Stimulated activated CD4-positive, alpha-beta T cell treated with anti-CD3 and anti-CD28 coated beads, Interleukin-1b, Interleukin-23, amount 100 ng/mL, for 4 hours (primary cell): ENCODE measurements at regions not wholly inside any gene's neighbourhood (a gene's known extent, or its start where the extent isn't known, plus 50 kb on each side); places are given as distances from the start of the nearest gene placed in this dataset.

Experiments
- DNase-seq, 2 donors: peaks; one replicate each; pipeline ENCODE4 v3.0.0-alpha.2; 2020; ENCODE audit warnings: low read depth in 2 of 2

DNA sequence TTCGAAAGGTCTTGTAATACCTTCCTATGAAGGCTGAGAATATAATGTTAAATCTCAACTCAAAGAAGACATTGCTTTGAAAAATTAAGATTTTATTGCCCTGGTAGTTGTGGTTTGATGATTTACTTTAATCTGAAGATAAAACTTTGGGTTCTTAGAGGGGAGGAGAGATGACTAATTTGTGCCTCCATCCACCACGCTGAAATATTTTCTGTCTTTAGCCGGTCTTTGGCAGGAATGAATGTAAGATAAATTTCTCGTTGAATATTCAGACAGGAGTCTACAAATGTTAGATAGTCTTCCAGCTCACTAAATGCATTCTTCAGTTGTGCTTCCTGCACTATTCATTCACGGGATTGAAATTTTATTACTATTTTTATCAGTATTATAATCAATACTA, 844.3 kb upstream of the NR2F2 start:
- no peak for DNase-seq

GRCh38 chr15:95489103-95489502, 841.4 kb upstream of the NR2F2 start:
- no peak for DNase-seq

GRCh38 chr15:95492388-95493070, 838.0 kb upstream of the NR2F2 start:
- DNase-seq = no peak

DNA sequence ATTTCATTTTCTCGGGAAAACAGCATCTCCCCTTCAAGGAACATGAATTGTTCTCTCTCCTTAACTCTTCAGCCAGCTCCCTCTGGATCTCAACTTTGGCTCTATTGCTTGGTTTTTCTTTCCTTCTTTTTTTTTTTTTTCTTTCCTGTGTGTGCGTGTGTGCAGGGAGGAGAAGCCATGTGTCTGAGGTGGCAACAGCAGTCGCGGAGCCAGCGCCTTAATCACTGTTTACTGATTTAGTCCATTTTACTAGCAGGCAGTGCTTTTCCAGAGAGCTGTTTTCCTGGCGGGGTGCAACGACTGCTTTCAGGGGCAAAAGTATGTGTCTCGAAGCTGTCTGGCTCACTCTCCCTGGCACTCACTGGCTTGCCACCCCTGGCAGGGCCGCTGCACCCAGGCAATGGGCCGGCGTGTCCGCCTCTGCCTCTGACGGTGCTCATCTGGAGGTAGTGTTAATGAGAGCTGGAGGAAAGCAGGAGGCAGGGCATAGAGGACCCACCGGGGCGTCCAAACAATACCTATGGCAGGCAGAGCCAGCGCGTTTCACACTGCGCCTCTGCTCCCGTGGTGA, 835.4 kb upstream of the NR2F2 start:
- no peak for DNase-seq

GRCh38 chr15:95497634-95498033, 832.9 kb upstream of the NR2F2 start:
- no peak for DNase-seq

DNA sequence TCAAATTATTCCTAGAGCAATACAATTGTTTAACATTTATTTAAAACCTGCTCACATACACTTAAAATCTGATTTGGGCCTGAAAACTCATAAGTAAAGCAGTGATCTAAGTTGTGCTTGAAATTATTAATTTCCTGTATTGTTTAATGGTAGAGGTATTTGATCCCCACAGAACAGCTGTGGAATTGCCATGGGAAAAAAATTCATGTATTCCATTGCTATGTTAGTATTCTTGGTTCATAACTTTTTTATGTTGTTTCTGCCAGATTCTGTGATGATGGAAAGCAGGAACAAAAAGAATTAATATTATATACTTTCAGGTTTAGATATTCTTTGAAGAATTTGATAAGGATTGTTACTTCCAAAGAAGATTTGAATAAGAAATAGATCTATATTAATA, 831.5 kb upstream of the NR2F2 start:
- no peak for DNase-seq

GRCh38 chr15:95499397-95499796, 831.1 kb upstream of the NR2F2 start:
- no peak for DNase-seq

DNA sequence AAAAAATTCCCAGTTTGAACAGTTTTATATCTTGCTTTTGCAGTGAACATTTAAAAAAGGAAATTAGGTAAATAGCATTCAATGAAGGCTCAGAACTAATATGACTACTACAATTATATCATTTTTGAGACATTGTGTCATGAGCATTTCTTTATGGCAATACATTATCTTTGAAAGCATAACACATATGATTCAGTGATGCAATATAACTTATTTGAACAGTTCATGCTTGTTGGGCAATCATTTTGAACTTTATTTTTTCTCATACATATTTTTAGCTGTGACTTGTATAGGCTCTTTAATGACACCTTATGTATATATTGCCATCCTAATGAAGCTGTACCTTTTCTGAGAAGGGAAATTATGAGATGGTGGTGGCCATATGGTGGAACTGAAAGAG, 828.6 kb upstream of the NR2F2 start:
- no peak for DNase-seq

- DNase-seq = no peak
Observed at GRCh38 chr15:95503107-95503506, 827.4 kb upstream of the NR2F2 start.

GRCh38 chr15:95503640-95504225, 826.8 kb upstream of the NR2F2 start:
- no peak for DNase-seq

- no peak for DNase-seq
Observed at GRCh38 chr15:95511671-95512070, 818.8 kb upstream of the NR2F2 start.

- no peak for DNase-seq
Observed at GRCh38 chr15:95512906-95513305, 817.6 kb upstream of the NR2F2 start.

DNA sequence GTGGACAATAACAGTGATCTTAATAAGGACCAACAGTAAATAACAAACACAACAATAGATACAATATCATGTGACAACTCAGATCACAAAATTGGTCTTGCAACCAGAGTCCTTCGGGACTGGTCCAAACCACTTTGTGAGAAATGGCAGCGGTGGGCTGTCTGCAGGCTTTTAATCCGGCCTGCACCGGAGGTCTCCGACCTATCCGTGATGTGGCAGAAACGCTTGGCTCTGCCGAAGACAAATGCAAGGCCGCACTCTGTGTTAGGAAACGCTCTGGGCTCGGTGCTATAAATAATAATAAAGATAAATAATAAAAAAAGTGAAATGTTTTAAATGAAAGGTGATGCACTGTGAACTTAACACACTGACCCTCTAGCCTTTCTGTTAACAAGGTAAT, 810.6 kb upstream of the NR2F2 start:
- DNase-seq = no peak

DNA sequence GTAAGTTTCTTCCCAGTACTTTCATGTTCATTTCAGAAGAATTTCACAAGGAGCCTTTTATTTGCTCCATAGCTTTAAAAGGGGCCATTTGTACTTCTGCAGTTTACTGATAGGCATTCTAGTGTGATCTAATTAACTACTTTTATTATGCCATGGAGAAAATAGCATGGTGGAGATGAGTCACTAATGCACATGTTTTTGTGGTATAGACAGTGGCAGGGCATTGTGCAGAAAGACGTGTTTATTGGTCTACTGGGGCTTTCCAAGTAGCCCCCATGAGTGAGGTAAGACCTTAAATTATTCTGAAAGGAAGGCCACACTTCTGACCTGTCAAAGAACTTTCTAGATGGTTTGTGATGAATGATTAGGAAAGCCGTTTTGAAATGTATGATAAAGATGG, 810.0 kb upstream of the NR2F2 start:
- no peak for DNase-seq

- DNase-seq = no peak
Observed at GRCh38 chr15:95520922-95521321, 809.6 kb upstream of the NR2F2 start.

- no peak for DNase-seq
Observed at GRCh38 chr15:95522533-95522932, 808.0 kb upstream of the NR2F2 start.

DNA sequence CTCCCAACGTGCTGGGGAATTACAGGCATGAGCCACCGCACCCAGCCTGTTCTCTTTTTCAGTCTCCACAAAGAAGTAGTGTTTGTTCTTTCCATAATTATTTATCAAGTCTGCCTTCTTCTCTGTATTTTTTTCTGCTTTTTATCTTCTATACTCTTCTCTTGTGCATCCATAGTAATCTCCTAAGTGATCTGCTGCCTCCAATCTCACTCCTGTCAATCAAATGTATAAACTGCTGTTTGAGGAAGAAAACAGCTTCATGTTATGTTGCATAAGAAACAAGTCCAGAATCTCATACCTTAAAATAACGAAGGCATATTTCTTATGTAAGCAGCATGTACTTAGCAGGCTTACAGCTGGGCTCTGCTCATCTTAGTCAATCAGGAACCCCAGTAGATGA, 801.6 kb upstream of the NR2F2 start:
- no peak for DNase-seq

GRCh38 chr15:95536638-95537037, 793.9 kb upstream of the NR2F2 start:
- DNase-seq = no peak

- no peak for DNase-seq
Observed at GRCh38 chr15:95538693-95539092, 791.8 kb upstream of the NR2F2 start.

GRCh38 chr15:95541301-95541700, 789.2 kb upstream of the NR2F2 start:
- DNase-seq = no peak

GRCh38 chr15:95549168-95549738, 781.2 kb upstream of the NR2F2 start:
- no peak for DNase-seq

- DNase-seq = no peak
Observed at GRCh38 chr15:95550702-95551101, 779.8 kb upstream of the NR2F2 start.

DNA sequence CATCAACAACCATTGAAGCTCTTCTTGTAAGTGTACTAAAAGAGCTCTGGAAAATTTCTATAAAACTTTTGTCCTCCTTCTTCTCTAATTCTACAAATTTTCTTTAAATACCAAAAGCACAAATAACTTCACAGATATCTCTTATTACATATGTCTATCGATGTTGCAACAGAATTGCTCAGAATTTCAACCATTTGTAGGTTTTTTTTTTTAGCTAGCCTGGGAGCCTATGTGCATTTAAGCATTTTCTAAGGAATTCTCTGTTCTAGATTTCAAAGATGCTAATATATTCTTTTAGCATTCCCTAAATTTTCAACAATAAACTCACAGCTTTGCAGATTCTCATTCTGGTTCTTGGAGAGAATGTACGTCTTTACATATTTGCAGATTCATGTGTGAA, 774.3 kb upstream of the NR2F2 start:
- DNase-seq = no peak
